ENCODE measurements at regions not wholly inside any gene's neighbourhood (a gene's known extent, or its start where the extent isn't known, plus 50 kb on each side); places are given as distances from the start of the nearest gene placed in this dataset.
A peak's percentile ranks its signal among the peaks of the same experiment; 100 is the strongest.

GRCh38 chr10:29691564-29692072, 56.8 kb upstream of the SVIL start:
- peak; percentile 57 to 87 (median 67) for DNase-seq

- no peak for DNase-seq
Measured at GRCh38 chr10:29689001-29689400, 54.2 kb upstream of the SVIL start.

GRCh38 chr10:29688230-29688661, 53.5 kb upstream of the SVIL start:
- peak in 1 of 3 donors; percentile 32 for DNase-seq

- DNase-seq, result no peak
Measured at GRCh38 chr10:29687421-29688164, 52.8 kb upstream of the SVIL start.

GRCh38 chr10:29685506-29685905, 50.7 kb upstream of the SVIL start:
- no peak for DNase-seq
